Naive B cell (primary cell): ENCODE measurements at regions not wholly inside any gene's neighbourhood (a gene's known extent, or its start where the extent isn't known, plus 50 kb on each side); places are given as distances from the start of the nearest gene placed in this dataset.

Source experiments
- ATAC-seq, 2 donors: fragments of 150-1000 bp; cut with Tn5 transposase; 2 replicates each; pipeline ENCODE4 v1.10.0; 2021; ENCODE audit warnings: low read depth in 2 of 2, mild to moderate bottlenecking in 2 of 2, moderate library complexity in 2 of 2
- DNase-seq: peaks from one replicate; pipeline ENCODE4 v3.0.0; 2022
- H3K27ac Mint-ChIP-seq, 6 donors: one replicate each; pipeline ENCODE4 v1.8.0; 2020 to 2022; ENCODE audit warnings: mild to moderate bottlenecking in 6 of 6, mixed read lengths in 6 of 6, moderate library complexity in 5 of 6, inconsistent platforms in 2 of 6
- H3K27me3 Mint-ChIP-seq, 3 donors: one replicate each; pipeline ENCODE4 v1.8.0; 2021 to 2022; ENCODE audit warnings: mixed read lengths in 3 of 3, mild to moderate bottlenecking in 1 of 3
- H3K36me3 Mint-ChIP-seq, 2 donors: one replicate each; pipeline ENCODE4 v1.8.0; 2020 to 2022; ENCODE audit warnings: mixed read lengths in 2 of 2, inconsistent platforms in 1 of 2, mild to moderate bottlenecking in 1 of 2
- H3K4me1 Mint-ChIP-seq, 3 donors: one replicate each; pipeline ENCODE4 v1.8.0; 2020 to 2022; ENCODE audit warnings: mixed read lengths in 3 of 3, inconsistent platforms in 1 of 3, mild to moderate bottlenecking in 1 of 3, moderate library complexity in 1 of 3
- H3K4me3 Mint-ChIP-seq, 8 donors: one replicate each; pipeline ENCODE4 v1.8.0; 2020 to 2022; ENCODE audit warnings: mild to moderate bottlenecking in 8 of 8, mixed read lengths in 8 of 8, moderate library complexity in 8 of 8, inconsistent platforms in 2 of 8
- H3K9me3 Mint-ChIP-seq, 7 donors: one replicate each; pipeline ENCODE4 v1.8.0; 2020 to 2022; ENCODE audit warnings: mixed read lengths in 7 of 7, mild to moderate bottlenecking in 5 of 7, inconsistent platforms in 2 of 7, moderate library complexity in 1 of 7

- no peak overlapping the region for H3K4me3 Mint-ChIP-seq
- no peaks in the 10 kb centered on the region for H3K4me1 Mint-ChIP-seq
Measured at GRCh38 chr1:90786709-90787108, 69.6 kb upstream of the BARHL2 start.

DNA sequence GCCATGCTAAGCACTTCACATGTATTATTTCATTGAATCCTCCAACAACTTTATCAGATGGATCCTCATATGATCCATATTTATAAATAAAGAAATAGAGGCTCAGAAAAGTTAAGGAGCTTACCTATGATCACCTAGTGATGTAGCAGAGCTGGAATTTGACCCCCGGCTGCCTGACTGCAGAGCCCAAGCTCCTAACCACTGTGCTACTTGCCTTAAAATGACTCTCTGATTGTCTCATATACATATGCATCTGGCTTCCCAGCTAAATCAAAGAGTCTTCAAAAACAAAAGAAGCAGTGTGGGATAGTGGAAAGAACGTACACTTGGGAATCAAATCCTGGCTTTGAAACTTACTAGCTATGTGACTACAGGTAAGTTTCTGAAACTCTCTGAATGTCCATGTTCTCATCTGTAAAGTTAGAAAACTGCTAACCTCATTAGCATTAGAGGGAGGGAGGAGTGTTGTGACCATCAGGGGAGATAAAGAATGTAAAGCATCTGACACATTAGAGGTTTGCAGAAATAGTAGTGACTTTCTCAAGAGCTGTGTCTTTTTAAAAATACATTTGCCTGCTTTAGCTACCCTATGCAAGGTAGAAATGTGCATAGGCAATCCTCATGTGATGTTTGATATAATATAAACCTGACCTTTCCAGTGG is 67.2 kb upstream of the BARHL2 start:
- Mint-ChIP-seq H3K36me3 (no peaks in the 10 kb centered on the region), H3K4me1 (no peaks in the 10 kb centered on the region), H3K9me3 (peaks cover 0 to 4% (median 0%) of the 10 kb centered on the region in 7 donors), H3K4me3 (no peak overlapping the region), H3K27me3 (peaks cover 5 to 14% (median 14%) of the 10 kb centered on the region in 3 donors), H3K27ac (no peak overlapping the region)
- no peak for DNase-seq
- ATAC-seq = no peak

More at GRCh38 chr1:90786709-90787108, 69.6 kb upstream of the BARHL2 start:
- ATAC-seq = no peak
- Mint-ChIP-seq H3K27me3 (peaks cover 2 to 20% (median 10%) of the 10 kb centered on the region in 3 donors), H3K36me3 (peaks cover 0 to 17% of the 10 kb centered on the region in 2 donors), H3K9me3 (peaks cover 0 to 18% (median 8%) of the 10 kb centered on the region in 7 donors), H3K27ac (no peak overlapping the region)
- DNase-seq = no peak

DNA sequence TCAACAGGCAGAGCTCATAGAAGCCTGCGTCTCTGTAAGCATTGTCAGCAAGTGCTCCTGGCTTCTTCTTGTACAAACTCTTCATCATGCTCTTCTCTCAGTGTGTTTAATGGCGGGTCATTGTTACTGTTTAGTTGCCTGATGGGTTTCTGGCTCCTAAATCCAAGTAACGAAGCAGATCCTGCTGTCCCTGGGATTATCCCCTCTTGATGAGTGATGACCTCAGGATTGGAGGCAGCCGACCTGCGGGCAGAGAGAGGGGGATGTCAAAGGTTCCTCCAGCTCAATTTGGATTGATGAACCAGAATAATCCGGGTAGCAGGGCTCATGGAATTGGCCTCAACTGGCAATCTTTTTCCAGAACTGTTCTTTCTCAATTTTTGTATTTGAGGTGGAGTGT is 66.1 kb upstream of the BARHL2 start:
- ATAC-seq (no peak), DNase-seq (no peak)
- no peaks in the 10 kb centered on the region for H3K9me3 Mint-ChIP-seq
- peaks cover 5 to 19% (median 14%) of the 10 kb centered on the region in 3 donors for H3K27me3 Mint-ChIP-seq
- H3K4me1 Mint-ChIP-seq = no peaks in the 10 kb centered on the region
- no peak overlapping the region for H3K27ac Mint-ChIP-seq
- no peaks in the 10 kb centered on the region for H3K36me3 Mint-ChIP-seq
- no peak overlapping the region for H3K4me3 Mint-ChIP-seq

GRCh38 chr1:90782046-90782445 is 64.9 kb upstream of the BARHL2 start:
- no peaks in the 10 kb centered on the region for H3K9me3 Mint-ChIP-seq
- no peaks in the 10 kb centered on the region for H3K36me3 Mint-ChIP-seq
- no peak overlapping the region for H3K4me3 Mint-ChIP-seq
- DNase-seq = no peak
- H3K27me3 Mint-ChIP-seq = peaks cover 5 to 19% (median 14%) of the 10 kb centered on the region in 3 donors
- H3K4me1 Mint-ChIP-seq = no peaks in the 10 kb centered on the region
- H3K27ac Mint-ChIP-seq = no peak overlapping the region
- ATAC-seq = no peak

DNA sequence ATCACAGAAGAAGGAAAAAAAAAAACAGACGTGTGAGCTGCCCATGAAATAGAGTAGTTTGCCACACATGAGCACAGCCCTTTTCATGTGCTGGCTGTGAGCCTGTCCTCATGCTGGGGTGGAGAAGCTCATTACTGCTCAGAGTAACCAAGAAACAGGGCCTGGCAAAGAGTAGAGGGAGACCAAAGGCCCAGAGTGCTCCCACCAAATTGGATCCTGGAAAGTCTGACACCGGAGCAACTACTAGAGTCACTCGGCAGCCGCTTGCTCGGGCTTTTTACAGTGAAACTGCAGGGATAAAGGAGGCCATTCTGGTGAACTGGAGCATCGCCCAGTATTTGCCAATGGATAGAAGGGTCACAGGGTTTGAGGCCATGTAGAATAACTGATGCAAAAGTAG is 64.4 kb upstream of the BARHL2 start:
- H3K9me3 Mint-ChIP-seq = no peaks in the 10 kb centered on the region
- H3K36me3 Mint-ChIP-seq = no peaks in the 10 kb centered on the region
- ATAC-seq (no peak), DNase-seq (no peak)
- H3K4me1 Mint-ChIP-seq = no peaks in the 10 kb centered on the region
- no peak overlapping the region for H3K4me3 Mint-ChIP-seq
- H3K27me3 Mint-ChIP-seq = peaks cover 5 to 19% (median 14%) of the 10 kb centered on the region in 3 donors
- no peak overlapping the region for H3K27ac Mint-ChIP-seq

DNA sequence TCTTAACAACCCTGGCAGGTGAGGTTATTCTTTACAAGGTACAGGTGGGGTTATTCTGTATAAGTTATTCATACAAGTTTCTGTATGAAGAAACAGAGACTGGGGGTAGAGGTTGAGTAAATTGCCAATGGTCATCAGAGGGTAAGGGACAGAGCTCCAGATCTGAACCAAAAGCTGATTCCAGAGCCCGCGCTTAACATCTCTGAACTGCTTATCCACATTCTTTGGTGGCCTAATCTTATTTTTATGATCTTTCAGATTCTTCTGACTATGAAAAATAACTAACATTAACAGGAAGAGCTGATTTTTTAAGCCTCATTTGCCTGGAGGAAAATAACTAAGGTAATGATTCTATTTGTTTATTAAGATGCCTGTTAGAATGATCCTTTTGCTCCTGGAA is 63.9 kb upstream of the BARHL2 start:
- DNase-seq = no peak
- Mint-ChIP-seq H3K27ac (no peak overlapping the region), H3K4me1 (no peaks in the 10 kb centered on the region), H3K36me3 (no peaks in the 10 kb centered on the region), H3K9me3 (no peaks in the 10 kb centered on the region), H3K4me3 (no peak overlapping the region), H3K27me3 (peaks cover 5 to 21% (median 14%) of the 10 kb centered on the region in 3 donors)
- ATAC-seq = no peak

DNA sequence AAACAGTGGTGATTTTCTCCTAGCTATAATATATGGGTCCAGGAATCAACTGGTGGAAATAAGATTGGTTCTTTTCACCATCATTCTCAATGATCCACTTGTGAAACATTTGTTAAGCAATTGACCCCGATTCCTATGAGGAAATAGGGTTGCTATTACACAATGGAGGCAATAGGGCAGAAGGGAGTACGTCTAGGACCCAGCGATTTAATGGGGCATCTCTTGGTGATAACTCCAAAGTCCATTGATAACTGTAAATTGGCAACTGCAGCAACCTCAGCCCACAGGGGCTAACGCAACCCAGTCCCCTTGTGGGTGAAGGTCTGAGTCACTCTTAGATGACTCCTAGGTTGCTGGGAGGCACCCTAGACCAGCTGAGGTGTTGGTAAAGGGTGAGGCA is 62.5 kb upstream of the BARHL2 start:
- H3K4me3 Mint-ChIP-seq = no peak overlapping the region
- ATAC-seq (no peak), DNase-seq (no peak)
- H3K4me1 Mint-ChIP-seq = no peaks in the 10 kb centered on the region
- no peaks in the 10 kb centered on the region for H3K36me3 Mint-ChIP-seq
- no peaks in the 10 kb centered on the region for H3K9me3 Mint-ChIP-seq
- no peak overlapping the region for H3K27ac Mint-ChIP-seq
- peaks cover 5 to 26% (median 24%) of the 10 kb centered on the region in 3 donors for H3K27me3 Mint-ChIP-seq

DNA sequence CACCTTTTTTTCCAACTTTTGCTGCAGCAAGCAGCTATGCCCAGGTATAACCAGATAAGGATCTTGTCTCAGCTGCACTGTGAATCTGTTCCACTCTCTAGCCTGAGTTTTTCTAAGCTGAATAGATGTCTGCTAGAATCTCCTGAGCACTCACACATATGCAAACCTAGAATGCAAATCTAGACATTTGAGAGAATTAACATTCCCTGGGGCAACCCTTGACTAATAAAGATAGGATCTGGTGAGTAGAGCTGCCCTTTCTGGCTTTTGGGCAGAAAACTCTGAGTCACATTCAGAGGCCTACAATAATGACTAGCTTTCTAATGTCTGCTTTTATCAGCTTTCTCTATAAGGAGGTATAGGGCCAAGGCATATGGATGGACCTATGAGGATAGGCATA is 61.4 kb upstream of the BARHL2 start:
- H3K27me3 Mint-ChIP-seq = peaks cover 5 to 27% (median 24%) of the 10 kb centered on the region in 3 donors
- H3K27ac Mint-ChIP-seq = no peak overlapping the region
- H3K4me1 Mint-ChIP-seq = no peaks in the 10 kb centered on the region
- H3K9me3 Mint-ChIP-seq = no peaks in the 10 kb centered on the region
- no peaks in the 10 kb centered on the region for H3K36me3 Mint-ChIP-seq
- no peak for ATAC-seq
- no peak for DNase-seq
- H3K4me3 Mint-ChIP-seq = no peak overlapping the region

DNA sequence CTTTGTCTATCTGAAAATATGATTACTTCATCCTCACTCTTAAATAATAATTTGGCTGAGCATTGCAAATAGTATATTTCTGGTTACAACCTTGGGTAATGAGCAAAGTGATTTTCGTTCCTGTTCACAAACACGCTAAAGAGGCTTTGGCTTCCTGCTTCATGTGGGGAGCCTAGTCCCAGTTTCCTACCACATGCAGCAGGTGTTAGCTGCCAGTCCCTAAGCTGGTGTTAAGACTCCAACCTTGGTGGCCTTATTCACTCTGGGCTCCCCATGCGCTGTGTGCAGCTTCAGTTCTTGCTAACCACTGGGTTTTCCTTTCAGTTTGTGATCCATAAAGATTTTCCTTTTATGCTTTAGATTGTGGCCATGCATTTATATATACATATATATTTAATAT is 56.7 kb upstream of the BARHL2 start:
- Mint-ChIP-seq H3K36me3 (no peaks in the 10 kb centered on the region), H3K4me3 (no peak overlapping the region), H3K4me1 (no peaks in the 10 kb centered on the region), H3K27me3 (peaks cover 13 to 33% (median 27%) of the 10 kb centered on the region in 3 donors), H3K27ac (no peak overlapping the region), H3K9me3 (peaks cover 0 to 2% (median 0%) of the 10 kb centered on the region in 7 donors)
- DNase-seq = no peak
- ATAC-seq = no peak

DNA sequence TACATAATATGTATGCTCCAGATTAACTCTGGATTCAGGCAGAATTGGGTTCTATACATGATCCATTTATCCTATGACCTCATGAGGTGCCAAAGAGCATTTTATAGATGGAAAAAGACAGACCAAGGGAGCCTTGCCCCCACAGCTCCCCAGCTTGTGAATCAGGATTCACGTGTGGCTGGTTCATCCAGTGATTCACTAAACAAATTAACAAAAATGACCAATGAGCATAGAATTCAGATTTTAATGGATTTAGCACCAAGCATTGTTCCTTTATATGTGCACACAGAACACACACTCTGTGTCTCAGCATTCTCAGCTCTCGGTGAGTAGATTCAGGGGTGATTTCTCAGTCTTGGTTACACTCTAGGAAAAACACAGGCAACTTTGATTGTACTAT is 51.7 kb upstream of the BARHL2 start:
- Mint-ChIP-seq H3K4me1 (no peaks in the 10 kb centered on the region), H3K4me3 (no peak overlapping the region), H3K27me3 (peaks cover 33 to 40% (median 40%) of the 10 kb centered on the region in 3 donors), H3K27ac (no peak overlapping the region), H3K9me3 (peaks cover 0 to 9% (median 2%) of the 10 kb centered on the region in 7 donors), H3K36me3 (no peaks in the 10 kb centered on the region)
- ATAC-seq (no peak), DNase-seq (no peak)

DNA sequence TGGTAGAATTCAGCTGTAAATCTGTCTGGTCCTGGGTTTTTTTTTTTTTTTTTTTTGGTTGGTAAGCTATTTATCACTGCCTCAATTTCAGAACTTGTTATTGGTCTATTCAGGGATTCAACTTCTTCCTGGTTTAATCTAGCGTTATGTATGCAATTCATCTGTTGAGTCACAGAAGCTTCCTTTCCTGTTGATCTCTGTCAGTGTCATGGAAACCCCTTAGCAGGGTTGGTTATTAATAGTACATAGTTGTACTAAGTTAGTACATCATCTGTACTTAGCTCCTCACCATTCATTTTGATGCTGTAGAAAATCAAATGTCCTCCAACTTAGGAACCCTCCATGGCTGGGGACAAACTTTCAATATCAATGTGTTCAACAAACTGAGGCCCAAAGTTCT is 51.0 kb upstream of the BARHL2 start:
- no peak overlapping the region for H3K4me3 Mint-ChIP-seq
- no peaks in the 10 kb centered on the region for H3K4me1 Mint-ChIP-seq
- peaks cover 40 to 44% (median 43%) of the 10 kb centered on the region in 3 donors for H3K27me3 Mint-ChIP-seq
- DNase-seq = no peak
- peaks cover 0 to 9% (median 2%) of the 10 kb centered on the region in 7 donors for H3K9me3 Mint-ChIP-seq
- H3K27ac Mint-ChIP-seq = no peak overlapping the region
- ATAC-seq = no peak
- H3K36me3 Mint-ChIP-seq = no peaks in the 10 kb centered on the region
